GM19240 (cell line): ENCODE measurements at regions not wholly inside any gene's neighbourhood (a gene's known extent, or its start where the extent isn't known, plus 50 kb on each side); places are given as distances from the start of the nearest gene placed in this dataset.
"Not testable (repeated sequence)": the region's sequence is repeated elsewhere in the genome, so short reads cannot be mapped to it uniquely, and the experiment has no call there.

Experiments used
- DNase-seq: peaks from one replicate; pipeline ENCODE4 v3.0.0; 2011; ENCODE audit warnings: low spot score; ENCODE audit not compliant: insufficient read length

DNA sequence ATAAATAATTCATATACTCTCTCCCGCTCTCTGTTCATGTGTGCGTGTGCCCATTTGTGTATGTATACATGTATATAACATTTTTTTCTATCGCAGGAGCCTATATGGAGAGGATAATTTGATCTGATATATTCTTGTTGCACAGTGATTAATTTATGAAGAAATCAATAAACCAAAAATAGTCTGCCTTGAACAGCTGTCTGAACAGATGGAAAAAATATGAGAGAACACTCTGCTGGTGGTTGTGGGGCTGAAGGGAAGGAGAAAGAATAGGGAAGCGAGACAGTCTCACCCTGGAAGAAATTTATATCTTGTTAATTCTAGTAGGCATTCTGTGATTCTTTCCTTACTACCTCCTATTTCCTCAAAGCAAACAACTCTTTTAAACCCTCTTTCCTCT, 96.6 kb upstream of the B3GAT2 start:
- DNase-seq: no peak

GRCh38 chr6:71056656-71057055, 99.8 kb upstream of the B3GAT2 start:
- DNase-seq: no peak

DNA sequence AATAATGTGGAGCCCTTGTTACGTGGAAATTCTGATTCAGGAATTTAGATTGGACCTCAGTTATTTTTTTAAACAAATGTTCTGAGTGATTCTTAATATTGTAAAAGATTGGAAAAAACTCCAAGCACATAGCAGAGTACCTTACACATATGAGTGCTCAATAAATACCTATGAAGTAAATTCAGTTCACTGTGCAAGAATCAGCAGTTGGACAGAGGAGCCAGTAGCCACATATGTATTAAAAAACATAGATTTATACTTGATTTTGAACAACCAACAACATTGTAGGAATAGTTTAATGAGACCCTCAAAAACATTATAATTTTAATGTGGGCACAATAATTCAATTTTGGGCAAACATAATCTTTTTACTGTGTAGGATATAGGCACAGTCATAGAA, 109.3 kb upstream of the B3GAT2 start:
- no peak for DNase-seq

DNA sequence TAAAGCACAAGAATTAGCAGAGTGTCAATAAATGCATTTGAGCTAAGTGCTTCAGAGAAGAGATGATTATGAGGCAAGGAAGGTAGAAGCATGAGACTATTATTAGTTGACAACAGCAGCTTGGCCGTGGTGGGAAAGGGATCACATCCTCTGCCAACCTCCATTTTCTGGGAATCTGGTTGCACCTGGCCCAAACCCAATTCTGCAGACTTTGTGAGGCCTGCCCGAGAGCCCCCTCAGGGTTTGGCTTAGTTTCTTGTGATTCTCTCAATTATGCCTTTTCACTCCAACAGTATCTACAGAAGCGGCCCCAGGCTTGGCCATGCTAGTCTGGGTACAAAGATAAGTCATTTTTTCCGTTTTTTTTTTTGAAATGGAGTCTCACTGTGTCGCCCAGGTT, 111.0 kb upstream of the B3GAT2 start:
- no peak for DNase-seq

DNA sequence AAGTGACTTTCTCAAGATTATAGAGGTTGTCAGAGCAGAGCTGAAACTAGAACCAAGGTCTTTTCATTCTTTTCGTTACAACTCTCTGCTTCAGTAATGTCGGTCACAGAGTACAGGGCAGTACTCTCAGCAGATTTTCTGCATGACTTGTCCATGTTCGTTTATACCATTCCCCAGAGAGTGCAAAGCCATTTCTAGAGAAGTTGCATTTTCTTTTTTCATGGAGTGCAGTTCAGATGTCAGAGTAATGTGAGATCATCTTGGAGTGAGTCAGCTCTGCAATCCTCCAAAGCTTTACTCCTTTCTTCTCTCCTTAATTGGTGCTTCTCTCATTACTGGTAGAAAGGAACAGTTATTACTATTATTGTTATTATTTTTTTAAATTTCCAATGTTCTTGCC, 115.6 kb upstream of the B3GAT2 start:
- DNase-seq: no peak

DNA sequence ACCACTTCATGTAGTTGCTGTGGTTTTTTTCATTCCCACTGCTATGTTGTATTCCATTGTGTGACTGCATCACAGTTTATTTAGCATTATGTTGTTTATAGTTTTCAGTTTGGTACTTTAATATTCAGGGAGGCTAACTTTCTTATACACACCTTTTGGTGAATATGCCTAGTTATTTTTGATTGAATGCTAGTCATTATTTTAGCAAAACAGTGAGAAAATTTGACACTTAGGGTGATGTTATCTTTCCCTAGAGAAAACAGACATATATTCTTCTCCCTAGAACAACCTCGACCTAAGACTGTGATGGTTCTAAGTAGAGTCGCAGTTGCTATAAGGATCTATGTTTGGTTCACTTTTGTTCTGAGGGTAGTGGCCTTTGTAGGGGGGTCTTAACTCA, 120.8 kb upstream of the B3GAT2 start:
- no peak for DNase-seq

DNA sequence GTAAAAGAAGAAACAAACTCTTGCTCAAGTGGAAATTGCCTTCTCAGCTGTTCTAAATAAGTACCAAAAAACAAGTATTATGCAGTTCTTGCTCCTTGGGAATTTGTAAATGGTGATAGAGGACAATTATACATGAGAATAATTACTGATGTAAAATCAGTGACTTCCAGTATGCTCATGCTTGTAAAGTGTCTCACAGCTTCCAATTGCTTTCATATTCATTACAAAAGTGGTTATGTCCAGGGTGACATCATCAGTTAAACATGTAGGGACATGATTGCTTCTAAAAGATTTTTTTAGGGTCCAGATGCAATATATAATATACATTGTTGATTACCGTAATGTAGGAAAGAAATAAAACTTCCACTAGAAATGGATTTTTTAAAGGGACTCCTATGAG, 122.8 kb upstream of the B3GAT2 start:
- DNase-seq: no peak

DNA sequence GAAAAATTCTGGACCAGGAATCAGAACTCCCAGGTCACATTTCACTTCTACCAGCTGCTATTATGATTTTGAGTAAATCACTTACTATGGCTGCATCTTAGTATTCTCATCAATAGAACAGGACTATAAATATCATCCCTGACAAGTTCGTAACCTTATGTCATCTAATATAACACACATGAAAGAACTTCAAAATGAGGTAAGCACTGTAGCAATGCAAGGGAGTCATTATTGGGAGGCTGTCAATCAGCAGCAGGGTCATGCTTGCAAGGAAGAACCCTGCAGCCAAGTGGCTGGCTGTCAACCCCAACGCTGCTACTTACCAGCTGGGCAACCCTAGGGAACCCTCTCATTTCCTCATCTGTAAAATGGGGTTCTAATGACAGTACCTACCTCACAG, 123.3 kb upstream of the B3GAT2 start:
- no peak for DNase-seq

- DNase-seq: no peak
Measured at GRCh38 chr6:71080826-71081225, 124.0 kb upstream of the B3GAT2 start.

GRCh38 chr6:71082033-71082650, 125.3 kb upstream of the B3GAT2 start:
- DNase-seq: no peak

- no peak for DNase-seq
Measured at GRCh38 chr6:71083308-71083820, 126.5 kb upstream of the B3GAT2 start.

- no peak for DNase-seq
Measured at GRCh38 chr6:71088166-71088565, 131.3 kb upstream of the B3GAT2 start.

GRCh38 chr6:71090217-71090616, 133.4 kb upstream of the B3GAT2 start:
- no peak for DNase-seq

DNA sequence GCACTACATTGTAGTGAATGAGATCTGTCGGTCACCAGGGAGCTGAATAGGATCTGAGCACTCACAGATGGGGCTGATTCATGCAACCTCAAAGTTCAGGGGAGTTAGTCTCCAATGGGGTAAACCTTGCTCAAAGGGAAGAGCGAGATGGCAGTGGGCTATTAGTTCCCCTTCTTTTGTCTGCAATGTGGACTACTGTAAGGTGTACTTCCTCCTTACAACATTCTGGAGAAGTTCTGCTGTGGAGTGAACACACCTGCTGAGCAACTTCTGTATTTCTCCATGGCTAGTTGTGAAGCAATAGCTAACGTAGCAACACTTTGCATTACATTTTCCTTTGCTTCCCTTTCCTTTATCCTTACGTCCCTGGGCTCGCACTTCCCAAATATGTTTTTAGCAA, 134.3 kb upstream of the B3GAT2 start:
- DNase-seq: no peak

DNA sequence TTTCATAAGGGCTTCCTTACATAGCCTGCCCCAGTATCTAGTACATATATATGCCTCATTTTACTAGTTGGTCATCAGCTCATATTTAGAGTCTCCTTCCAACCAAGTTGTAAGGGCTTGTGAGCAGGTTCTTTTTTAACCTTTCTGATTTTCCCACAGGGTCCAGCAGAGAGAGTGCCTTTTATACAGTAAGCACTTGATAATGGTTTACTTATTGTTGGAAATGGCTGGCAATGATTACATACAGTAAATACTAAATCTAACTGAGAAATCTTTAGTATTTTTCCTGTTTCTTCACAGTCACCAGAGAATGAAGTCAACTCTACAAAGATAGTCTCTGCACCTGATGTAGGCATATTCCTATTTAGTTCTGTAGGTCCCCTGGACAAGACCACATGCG, 135.1 kb upstream of the B3GAT2 start:
- DNase-seq: no peak

DNA sequence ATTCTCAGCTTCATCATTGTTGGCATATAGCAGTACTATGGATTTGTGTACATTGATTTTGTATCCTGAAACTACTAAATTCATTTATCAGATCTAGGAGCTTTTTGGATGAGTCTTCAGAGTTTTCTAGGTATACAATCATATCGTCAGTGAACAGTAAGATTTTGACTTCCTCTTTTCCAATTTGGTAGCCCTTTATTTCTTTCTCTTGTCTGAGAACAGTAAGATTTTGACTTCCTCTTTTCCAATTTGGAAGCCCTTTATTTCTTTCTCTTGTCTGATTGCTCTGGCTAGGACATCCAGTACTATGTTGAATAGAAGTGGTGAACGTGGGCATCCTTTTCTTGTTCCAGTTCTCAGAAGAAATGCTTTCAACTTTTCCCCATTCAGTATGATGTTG, 140.4 kb upstream of the B3GAT2 start:
- DNase-seq: not testable (repeated sequence)

GRCh38 chr6:71099649-71100048, 142.8 kb upstream of the B3GAT2 start:
- no peak for DNase-seq

DNA sequence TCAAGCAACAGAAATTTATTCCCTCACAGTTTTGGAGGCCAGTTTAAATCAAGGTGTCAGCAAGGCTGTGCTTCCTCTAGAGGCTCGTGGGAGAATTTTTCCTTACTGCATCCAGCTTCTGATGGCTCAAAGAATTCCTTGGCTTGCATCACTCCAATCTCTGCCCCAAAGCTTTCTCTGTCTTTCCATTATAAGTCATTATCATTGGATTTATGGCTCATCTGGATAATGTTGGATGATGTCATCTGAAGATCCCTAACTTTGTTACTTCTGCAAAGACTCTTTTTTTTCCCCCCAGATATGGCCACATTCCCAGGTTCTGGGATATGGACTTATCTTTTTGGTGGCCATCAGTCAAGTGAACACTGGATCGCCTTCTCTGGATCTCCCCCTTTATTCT, 146.3 kb upstream of the B3GAT2 start:
- DNase-seq: no peak

DNA sequence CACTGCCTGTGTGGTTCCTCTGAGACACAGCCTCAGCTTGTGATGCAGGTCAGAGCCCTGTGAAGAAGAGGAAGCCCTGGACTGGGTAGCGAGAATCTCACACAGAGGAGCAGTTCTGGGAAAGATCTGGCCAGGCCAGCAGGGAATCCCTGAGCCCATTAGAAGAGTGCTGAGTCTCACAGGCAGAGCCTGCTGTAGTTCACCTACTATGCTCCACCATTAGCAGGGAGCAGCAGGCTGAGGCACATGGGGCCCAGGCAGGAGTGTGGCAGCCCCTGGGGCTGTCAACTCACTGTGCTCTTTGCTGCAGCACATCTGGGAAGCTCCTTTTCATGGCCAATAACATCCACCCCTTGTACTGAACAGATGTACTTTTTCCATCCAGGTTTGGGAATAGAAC, 146.8 kb upstream of the B3GAT2 start:
- no peak for DNase-seq

GRCh38 chr6:71106276-71106675, 149.4 kb upstream of the B3GAT2 start:
- DNase-seq: no peak

DNA sequence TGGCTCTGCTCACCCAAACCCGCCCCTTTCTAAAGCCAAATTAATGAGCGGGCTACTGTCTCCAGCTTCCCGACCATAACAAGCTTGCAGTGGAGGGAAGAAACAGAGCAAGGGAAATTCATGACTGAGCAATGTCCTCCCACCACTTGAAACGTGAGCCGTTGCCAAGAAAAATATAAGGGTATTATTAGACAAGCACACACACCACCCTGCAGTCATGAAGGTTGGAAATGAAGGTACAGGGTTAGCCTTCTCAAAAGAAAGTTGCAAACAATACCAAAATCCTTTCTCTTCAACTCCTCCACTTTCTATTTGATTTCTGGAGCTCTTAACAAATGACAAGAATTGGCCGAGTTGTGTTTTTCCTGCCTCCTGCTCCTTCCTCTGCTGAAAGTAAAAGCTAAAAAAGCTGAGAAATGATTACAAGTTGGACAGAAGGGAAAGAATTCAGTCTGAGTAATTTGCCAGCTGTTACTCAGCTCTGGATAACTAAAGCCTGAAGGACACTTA, 151.1 kb upstream of the B3GAT2 start:
- no peak for DNase-seq

DNA sequence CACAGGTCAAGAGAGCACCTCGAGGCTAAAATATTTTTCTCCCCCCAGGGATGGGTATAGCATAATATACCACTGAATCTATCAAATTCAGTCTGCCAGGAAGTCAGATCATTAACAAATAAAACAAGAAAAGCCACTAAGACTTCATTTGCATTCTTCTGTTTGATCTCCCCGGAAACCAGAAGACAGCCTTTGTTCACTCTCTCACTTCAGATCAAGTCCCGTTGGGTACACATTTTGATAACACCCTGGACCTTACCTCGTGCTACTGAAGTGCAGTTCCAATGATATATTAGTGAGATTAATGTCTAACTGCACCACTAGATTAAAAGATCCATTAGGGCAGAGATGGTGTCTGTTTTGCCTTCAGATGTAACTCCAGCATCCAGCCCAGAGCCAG, 157.7 kb upstream of the B3GAT2 start:
- no peak for DNase-seq

- no peak for DNase-seq
Measured at GRCh38 chr6:71114986-71115385, 158.1 kb upstream of the B3GAT2 start.

- DNase-seq: no peak
Measured at GRCh38 chr6:71119560-71119959, 162.7 kb upstream of the B3GAT2 start.
